Spleen (tissue), 7 donors: ENCODE measurements at regions not wholly inside any gene's neighbourhood (a gene's known extent, or its start where the extent isn't known, plus 50 kb on each side); places are given as distances from the start of the nearest gene placed in this dataset.

ENCODE experiments used
- POLR2A ChIP-seq, 3 donors: fragments of 450-650 bp; IDR thresholded peaks; one replicate each; pipeline ENCODE4 v1.5.1; 2017; ENCODE audit warnings: antibody characterized with exemption in 3 of 3, mild to moderate bottlenecking in 1 of 3
- POLR2AphosphoS5 ChIP-seq, 3 donors: sonication (generic); formaldehyde crosslinking; IDR thresholded peaks; one replicate each; pipeline ENCODE4 v1.5.1; 2017; ENCODE audit warnings: antibody characterized with exemption in 3 of 3
- TF ChIP-seq, protein P1 (sequence below), 11 experiments: fragments of 200-600 bp in 7 of 11; fragments of 450-650 bp in 4 of 11; sonication (generic) in 4 of 11; IDR thresholded peaks in 8 of 11; conservative IDR thresholded peaks in 3 of 11; 1 replicate in 7 of 11; 2 replicates in 4 of 11; pipeline versions ENCODE4 v1.4.0 to v1.8.0; 2016 to 2021; ENCODE audit warnings: antibody characterized with exemption in 11 of 11, inconsistent platforms in 4 of 11, mild to moderate bottlenecking in 1 of 11
- donor health status: DM: no; HTN: no; CAD: no; lungs with moderate emphysema.
- donor health status: DM: no; HTN: no; CAD: no.
- donor health status: DM: no; HTN: no; CAD: no.

DNA sequence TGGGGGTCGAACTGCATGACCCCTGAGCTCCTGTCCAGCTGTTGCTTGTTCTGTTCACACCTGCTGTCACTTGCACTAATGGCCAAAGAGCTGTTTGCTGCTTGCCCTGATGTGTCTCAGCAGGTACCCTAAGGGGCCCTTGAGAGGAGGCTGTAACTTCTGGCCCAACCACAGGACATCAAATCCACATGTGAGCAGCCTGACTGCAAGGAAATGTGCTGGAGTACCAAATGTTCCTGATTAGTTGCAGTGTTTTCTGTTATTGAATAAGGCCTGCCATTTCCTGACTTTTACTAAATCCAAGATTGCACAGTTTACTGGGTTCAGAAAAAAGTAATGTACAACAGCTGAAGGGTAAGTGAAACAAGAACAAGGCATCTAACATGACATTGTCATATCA, 91.7 kb upstream of the IL6 start:
- TF ChIP-seq, protein P1, sequence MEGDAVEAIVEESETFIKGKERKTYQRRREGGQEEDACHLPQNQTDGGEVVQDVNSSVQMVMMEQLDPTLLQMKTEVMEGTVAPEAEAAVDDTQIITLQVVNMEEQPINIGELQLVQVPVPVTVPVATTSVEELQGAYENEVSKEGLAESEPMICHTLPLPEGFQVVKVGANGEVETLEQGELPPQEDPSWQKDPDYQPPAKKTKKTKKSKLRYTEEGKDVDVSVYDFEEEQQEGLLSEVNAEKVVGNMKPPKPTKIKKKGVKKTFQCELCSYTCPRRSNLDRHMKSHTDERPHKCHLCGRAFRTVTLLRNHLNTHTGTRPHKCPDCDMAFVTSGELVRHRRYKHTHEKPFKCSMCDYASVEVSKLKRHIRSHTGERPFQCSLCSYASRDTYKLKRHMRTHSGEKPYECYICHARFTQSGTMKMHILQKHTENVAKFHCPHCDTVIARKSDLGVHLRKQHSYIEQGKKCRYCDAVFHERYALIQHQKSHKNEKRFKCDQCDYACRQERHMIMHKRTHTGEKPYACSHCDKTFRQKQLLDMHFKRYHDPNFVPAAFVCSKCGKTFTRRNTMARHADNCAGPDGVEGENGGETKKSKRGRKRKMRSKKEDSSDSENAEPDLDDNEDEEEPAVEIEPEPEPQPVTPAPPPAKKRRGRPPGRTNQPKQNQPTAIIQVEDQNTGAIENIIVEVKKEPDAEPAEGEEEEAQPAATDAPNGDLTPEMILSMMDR (IDR thresholded peaks at IDR 0.05 in 8 of 11, conservative IDR thresholded peaks at IDR 0.05 in 3 of 11): no peak
- TF ChIP-seq POLR2A (IDR thresholded peaks at IDR 0.05) (no peak), POLR2AphosphoS5 (IDR thresholded peaks at IDR 0.05) (no peak)
